T-cell (primary cell): ENCODE measurements at regions not wholly inside any gene's neighbourhood (a gene's known extent, or its start where the extent isn't known, plus 50 kb on each side); places are given as distances from the start of the nearest gene placed in this dataset.
"Not testable (repeated sequence)": the region's sequence is repeated elsewhere in the genome, so short reads cannot be mapped to it uniquely, and the experiment has no call there.

Experiments
- ATAC-seq, 4 experiments: fragments of 200-7000 bp in 3 of 4; fragments of 150-1000 bp in 1 of 4; cut with Tn5 transposase; replicated peaks in 1 of 4; 1 replicate in 3 of 4; 2 replicates in 1 of 4; pipeline ENCODE4 v1.10.0; 2021; ENCODE audit warnings: moderate library complexity in 3 of 4, mild to moderate bottlenecking in 2 of 4, moderate number of reproducible peaks in 1 of 4
- CTCF ChIA-PET, 2 donors: fragments of 300-600 bp; sonication (Branson Sonifier 250); formaldehyde crosslinking; loops; one replicate each; lab custom pipeline; 2022; ENCODE audit warnings: antibody characterized with exemption in 2 of 2; lab: Charles Lee
- POLR2A ChIA-PET, 2 donors: fragments of 300-600 bp; sonication (Branson Sonifier 250); formaldehyde crosslinking; loops; one replicate each; lab custom pipeline; 2022; ENCODE audit warnings: antibody characterized with exemption in 2 of 2; lab: Charles Lee
- DNase-seq, 35 experiments: peaks; one replicate each; pipeline versions ENCODE4 v3.0.0 to v3.0.0-alpha.2; 2013 to 2023
- H3K27ac ChIP-seq: one replicate; pipeline ENCODE4 v1.5.1; 2013; ENCODE audit warnings: low read length
- H3K27me3 ChIP-seq, 2 experiments: replicated peaks in 1 of 2; 1 replicate in 1 of 2; 2 replicates in 1 of 2; pipeline versions ENCODE4 v1.6.1 to v1.7.0; 2013; ENCODE audit warnings: low read length in 1 of 2, mixed read lengths in 1 of 2; ENCODE audit not compliant: control insufficient read depth in 2 of 2, insufficient read depth in 2 of 2; ENCODE audit errors: extremely low read depth in 1 of 2
- H3K36me3 ChIP-seq, 2 donors: 1 replicate in 1 of 2; 2 replicates in 1 of 2; pipeline versions ENCODE4 v1.6.1 to v1.7.0; 2013; ENCODE audit warnings: low read length in 1 of 2; ENCODE audit not compliant: control insufficient read depth in 2 of 2, insufficient read depth in 1 of 2; ENCODE audit errors: extremely low read depth in 1 of 2
- H3K4me1 ChIP-seq, 2 experiments: 1 replicate in 1 of 2; 2 replicates in 1 of 2; pipeline versions ENCODE4 v1.6.1 to v1.7.0; 2013; ENCODE audit warnings: low read length in 2 of 2, mixed read lengths in 1 of 2; ENCODE audit not compliant: insufficient read depth in 2 of 2, control insufficient read depth in 1 of 2; ENCODE audit errors: extremely low read depth in 1 of 2
- H3K4me3 ChIP-seq, 2 donors: 1 replicate in 1 of 2; 2 replicates in 1 of 2; pipeline versions ENCODE4 v1.5.1 to v1.7.0; 2013; ENCODE audit warnings: mild to moderate bottlenecking in 2 of 2, low read length in 1 of 2, moderate library complexity in 1 of 2; ENCODE audit not compliant: control insufficient read depth in 1 of 2; ENCODE audit errors: extremely low read depth in 1 of 2
- H3K9me3 ChIP-seq: 2 replicates; pipeline ENCODE4 v1.7.0; 2013
- H3K27ac Mint-ChIP-seq, 2 donors: one replicate each; pipeline ENCODE4 v1.8.0; 2020 to 2021; ENCODE audit warnings: mild to moderate bottlenecking in 2 of 2, mixed read lengths in 2 of 2
- H3K27me3 Mint-ChIP-seq, 2 donors: one replicate each; pipeline ENCODE4 v1.8.0; 2021 to 2022; ENCODE audit warnings: mixed read lengths in 2 of 2
- H3K36me3 Mint-ChIP-seq: one replicate; pipeline ENCODE4 v1.8.0; 2021; ENCODE audit warnings: mixed read lengths
- H3K4me1 Mint-ChIP-seq, 3 donors: one replicate each; pipeline ENCODE4 v1.8.0; 2020 to 2022; ENCODE audit warnings: mixed read lengths in 3 of 3, mild to moderate bottlenecking in 1 of 3
- H3K4me3 Mint-ChIP-seq, 3 donors: one replicate each; pipeline ENCODE4 v1.8.0; 2020 to 2022; ENCODE audit warnings: mild to moderate bottlenecking in 3 of 3, mixed read lengths in 3 of 3, moderate library complexity in 3 of 3
- H3K9me3 Mint-ChIP-seq, 3 donors: one replicate each; pipeline ENCODE4 v1.8.0; 2020 to 2022; ENCODE audit warnings: mixed read lengths in 3 of 3
- WGBS: methylation state at CpG from one replicate; pipeline ENCODE4 v1.1.5; 2013; ENCODE audit warnings: missing lambda C conversion rate; ENCODE audit not compliant: insufficient coverage; 5-methylcytosine and 5-hydroxymethylcytosine counted together

DNA sequence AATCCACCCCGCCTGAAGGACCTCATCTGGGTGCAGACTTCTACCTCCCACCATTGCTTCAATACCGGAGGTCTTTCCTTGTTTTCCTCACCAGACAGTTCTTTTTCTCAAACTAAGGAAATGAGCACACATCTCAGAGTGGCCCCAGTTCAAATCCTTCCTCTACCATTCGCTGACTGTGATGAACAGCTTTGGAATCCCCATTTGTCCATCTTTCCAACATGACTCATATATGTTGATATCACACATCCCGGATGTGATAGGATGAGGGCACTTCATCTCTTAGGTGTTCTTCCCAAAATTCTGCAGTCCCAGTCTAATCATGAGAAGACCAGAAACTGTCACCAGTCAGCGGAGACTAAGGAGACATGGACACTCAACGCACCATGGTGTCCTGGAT lies 67.9 kb upstream of the SMURF2 start:
- H3K9me3 ChIP-seq, POLR2A ChIA-PET, ATAC-seq, H3K27ac Mint-ChIP-seq, H3K9me3 Mint-ChIP-seq, H3K4me1 Mint-ChIP-seq, H3K36me3 ChIP-seq, H3K4me3 ChIP-seq, H3K27me3 Mint-ChIP-seq, CTCF ChIA-PET, H3K27ac ChIP-seq, H3K27me3 ChIP-seq, DNase-seq, H3K4me1 ChIP-seq, H3K36me3 Mint-ChIP-seq, H3K4me3 Mint-ChIP-seq: not testable (repeated sequence)
- 85% methylated on average over 3 of the region's 6 CpGs for WGBS

DNA sequence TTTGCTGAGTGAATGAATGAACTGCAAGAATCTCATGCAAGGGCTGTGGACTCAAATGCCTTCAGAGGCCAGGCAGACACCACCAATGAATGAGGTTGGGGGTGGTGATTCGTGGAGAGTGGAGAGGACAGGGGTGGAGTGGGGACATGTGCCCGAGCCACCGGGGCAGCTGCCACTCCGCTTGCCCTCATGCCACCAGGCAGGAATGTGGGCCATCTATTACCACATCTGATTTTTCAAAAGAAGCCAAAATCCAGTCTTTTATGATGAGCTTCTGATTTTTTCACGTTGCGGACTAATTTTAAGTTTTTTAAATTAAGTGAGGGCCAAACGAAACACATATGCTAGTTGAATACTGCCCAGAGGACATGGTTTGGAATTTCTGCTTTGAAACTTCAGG lies 67.1 kb upstream of the SMURF2 start:
- Mint-ChIP-seq H3K9me3 (no peaks in the 10 kb centered on the region), H3K4me1 (no peaks in the 10 kb centered on the region), H3K36me3 (no peaks in the 10 kb centered on the region), H3K27ac (no peak overlapping the region), H3K27me3 (no peaks in the 10 kb centered on the region), H3K4me3 (no peak overlapping the region)
- CTCF ChIA-PET: interaction anchor here in 1 of 2 donors (1.0 kb wide), 1 partner anchor 24 kb away, joined by 3 read pairs; no protein-coding TSS in a partner anchor
- POLR2A ChIA-PET: no interaction called here
- H3K9me3 ChIP-seq: no peaks in the 10 kb centered on the region
- no peaks in the 10 kb centered on the region for H3K27me3 ChIP-seq
- DNase-seq: no peak
- ATAC-seq: no peak
- 78% methylated on average over 2 of the region's 7 CpGs for WGBS
- H3K27ac ChIP-seq: no peak overlapping the region
- no peaks in the 10 kb centered on the region for H3K4me1 ChIP-seq
- H3K36me3 ChIP-seq: no peaks in the 10 kb centered on the region
- no peak overlapping the region for H3K4me3 ChIP-seq

DNA sequence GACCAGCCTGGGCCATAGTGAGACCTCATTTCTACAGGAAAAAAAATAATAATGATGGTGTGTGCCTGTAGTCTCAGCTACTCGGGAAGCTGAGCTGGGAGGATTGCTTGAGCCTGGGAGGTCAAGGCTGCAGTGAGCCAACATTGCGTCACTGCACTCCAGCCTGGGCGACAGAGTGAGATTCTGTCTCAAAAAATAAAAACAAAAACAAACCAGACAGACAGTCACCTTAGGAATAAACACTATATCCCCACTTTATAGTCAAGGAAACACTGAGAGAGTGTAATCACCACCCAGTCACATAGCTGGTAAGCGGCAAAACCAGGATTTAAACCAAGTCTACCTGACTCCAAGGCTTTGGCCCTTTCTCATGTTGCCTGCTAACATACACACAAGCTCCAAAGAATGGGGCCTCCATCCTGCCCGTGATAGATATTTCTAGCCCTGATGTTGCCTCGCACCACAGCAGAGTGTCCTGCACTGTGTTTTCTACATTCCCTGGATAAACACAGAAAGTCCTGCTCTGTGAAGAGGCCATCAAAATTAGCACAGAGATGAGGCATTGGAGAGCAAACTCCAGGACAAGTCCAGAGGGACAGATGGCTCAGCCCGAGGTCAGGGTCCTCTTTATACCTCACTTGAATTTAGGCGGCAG lies 66.1 kb upstream of the SMURF2 start:
- no peaks in the 10 kb centered on the region for H3K27me3 ChIP-seq
- WGBS: 88% methylated on average over 5 of the region's 8 CpGs
- Mint-ChIP-seq H3K36me3 (no peaks in the 10 kb centered on the region), H3K27ac (no peak overlapping the region), H3K4me3 (no peak overlapping the region), H3K9me3 (no peaks in the 10 kb centered on the region), H3K4me1 (no peaks in the 10 kb centered on the region), H3K27me3 (no peaks in the 10 kb centered on the region)
- H3K27ac ChIP-seq: no peak overlapping the region
- no peaks in the 10 kb centered on the region for H3K4me1 ChIP-seq
- ATAC-seq: no peak
- POLR2A ChIA-PET: no interaction called here
- no peaks in the 10 kb centered on the region for H3K9me3 ChIP-seq
- H3K36me3 ChIP-seq: no peaks in the 10 kb centered on the region
- CTCF ChIA-PET: no interaction called here
- no peak for DNase-seq
- H3K4me3 ChIP-seq: no peak overlapping the region

DNA sequence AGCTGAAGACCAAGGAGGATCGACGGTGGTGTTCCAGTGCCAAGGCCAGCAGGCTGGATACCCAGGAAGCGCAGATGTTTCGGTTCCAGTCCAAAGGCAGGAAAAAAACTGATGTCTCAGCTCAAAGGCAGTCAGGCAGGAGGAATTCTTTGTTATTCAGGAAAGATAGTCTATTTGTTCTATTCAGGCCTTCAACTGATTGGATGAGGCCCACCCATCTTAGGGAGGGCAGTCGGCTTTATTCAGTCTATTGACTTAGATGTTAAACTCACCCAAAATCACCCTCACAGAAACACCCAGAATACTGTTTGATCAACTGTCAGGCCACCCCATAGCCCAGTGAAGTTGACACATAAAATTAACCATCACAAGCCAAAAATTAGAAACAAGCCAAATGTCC lies 63.9 kb upstream of the SMURF2 start:
- H3K9me3 ChIP-seq, H3K27me3 ChIP-seq, H3K36me3 Mint-ChIP-seq, POLR2A ChIA-PET, H3K27me3 Mint-ChIP-seq, H3K36me3 ChIP-seq, DNase-seq, H3K27ac ChIP-seq, H3K27ac Mint-ChIP-seq, H3K4me3 ChIP-seq, H3K4me1 ChIP-seq, ATAC-seq, H3K9me3 Mint-ChIP-seq, H3K4me1 Mint-ChIP-seq, H3K4me3 Mint-ChIP-seq: not testable (repeated sequence)
- CTCF ChIA-PET: interaction anchor here in 1 of 2 donors (0.6 kb wide), 1 partner anchor 56 kb away, joined by 3 read pairs; no protein-coding TSS in a partner anchor
- WGBS: 97% methylated on average over 4 of the region's 5 CpGs

DNA sequence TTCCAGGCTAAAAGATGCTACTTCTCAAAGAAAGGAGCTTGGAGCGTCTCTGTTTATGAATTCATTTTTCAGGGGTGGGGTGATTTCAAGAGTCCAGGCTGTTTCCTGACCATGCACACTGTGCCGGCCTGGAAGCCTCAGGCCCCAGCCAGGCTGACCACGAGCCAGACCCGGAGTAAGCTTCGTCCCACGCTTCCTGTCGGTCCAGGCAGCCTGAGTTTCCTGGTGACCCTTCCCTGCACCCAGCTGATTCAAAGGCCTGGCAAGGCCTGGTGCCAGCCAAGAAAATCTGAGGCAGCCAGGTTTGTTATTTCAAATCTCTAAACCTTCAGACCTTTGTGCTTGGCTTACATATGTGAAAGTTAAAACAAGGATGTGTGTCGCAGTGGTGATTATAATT lies 62.1 kb upstream of the SMURF2 start:
- CTCF ChIA-PET: interaction anchor here in 1 of 2 donors (0.6 kb wide), 1 partner anchor 74 kb away, joined by 3 read pairs; no protein-coding TSS in a partner anchor
- DNase-seq, ATAC-seq, POLR2A ChIA-PET, H3K9me3 ChIP-seq, H3K36me3 ChIP-seq, H3K4me3 Mint-ChIP-seq, H3K4me1 ChIP-seq, H3K4me1 Mint-ChIP-seq, H3K27me3 ChIP-seq, H3K27me3 Mint-ChIP-seq, H3K27ac ChIP-seq, H3K4me3 ChIP-seq, H3K36me3 Mint-ChIP-seq, H3K27ac Mint-ChIP-seq, H3K9me3 Mint-ChIP-seq: not testable (repeated sequence)
- WGBS: 90% methylated on average over 6 of the region's 8 CpGs

DNA sequence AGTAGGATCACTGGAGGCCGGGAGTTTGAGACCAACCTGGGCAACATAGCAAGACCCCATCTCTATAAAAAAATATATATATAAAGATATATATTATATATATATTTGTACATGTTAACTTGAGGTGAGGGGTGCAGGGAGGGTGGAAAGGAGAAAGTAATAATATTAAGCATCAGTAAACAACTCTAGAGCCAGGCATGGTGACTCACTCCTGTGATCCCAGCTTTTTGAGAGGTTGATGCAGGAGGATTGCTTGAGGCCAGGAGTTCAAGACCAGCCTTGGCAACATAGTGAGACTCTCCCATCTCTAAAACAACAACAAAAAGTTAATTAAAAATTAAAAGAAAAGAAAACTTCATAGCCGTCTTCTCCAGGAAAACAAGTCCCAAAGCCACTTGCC lies 61.7 kb upstream of the SMURF2 start:
- Mint-ChIP-seq H3K27me3 (no peaks in the 10 kb centered on the region), H3K27ac (no peak overlapping the region), H3K4me3 (no peak overlapping the region), H3K4me1 (no peaks in the 10 kb centered on the region), H3K36me3 (no peaks in the 10 kb centered on the region), H3K9me3 (no peaks in the 10 kb centered on the region)
- DNase-seq: no peak
- Histone ChIP-seq H3K36me3 (no peaks in the 10 kb centered on the region), H3K4me3 (no peak overlapping the region), H3K27me3 (no peaks in the 10 kb centered on the region), H3K9me3 (no peaks in the 10 kb centered on the region), H3K4me1 (no peaks in the 10 kb centered on the region), H3K27ac (no peak overlapping the region)
- ATAC-seq: no peak
- WGBS: no CpG with 5 or more reads among the region's 2 CpGs
- ChIA-PET CTCF (interaction anchor here in 1 of 2 donors (0.6 kb wide), 2 partner anchors 76 to 108 kb away, joined by 4 to 5 read pairs; no protein-coding TSS in a partner anchor), POLR2A (no interaction called here)
